IPS-NIHi11 (cell line): ENCODE measurements at regions not wholly inside any gene's neighbourhood (a gene's known extent, or its start where the extent isn't known, plus 50 kb on each side); places are given as distances from the start of the nearest gene placed in this dataset.

Source experiments
- DNase-seq: peaks from one replicate; pipeline ENCODE4 v3.0.0; 2012; ENCODE audit warnings: mixed read lengths, low spot score

- DNase-seq: no peak
These were observed 570.1 kb downstream of the CDK5RAP2 start for GRCh38 chr9:120009856-120010255.

GRCh38 chr9:120001536-120001935, 578.4 kb downstream of the CDK5RAP2 start:
- no peak for DNase-seq

GRCh38 chr9:119998614-119999013, 581.4 kb downstream of the CDK5RAP2 start:
- no peak for DNase-seq

GRCh38 chr9:119991797-119992196, 588.2 kb downstream of the CDK5RAP2 start:
- DNase-seq: no peak

GRCh38 chr9:119986713-119987112, 593.3 kb downstream of the CDK5RAP2 start:
- DNase-seq: no peak

- no peak for DNase-seq
These were observed 593.8 kb downstream of the CDK5RAP2 start for GRCh38 chr9:119986205-119986604.

GRCh38 chr9:119974026-119974425, 604.8 kb upstream of the BRINP1 start:
- DNase-seq: no peak

GRCh38 chr9:119968836-119969707, 599.8 kb upstream of the BRINP1 start:
- DNase-seq: peak; percentile 85

GRCh38 chr9:119967867-119968535, 598.8 kb upstream of the BRINP1 start:
- DNase-seq: no peak

GRCh38 chr9:119963798-119964372, 594.6 kb upstream of the BRINP1 start:
- DNase-seq: peak; percentile 80

- peak; percentile 66 for DNase-seq
These were observed 594.1 kb upstream of the BRINP1 start for GRCh38 chr9:119963258-119963797.

GRCh38 chr9:119961774-119962424, 592.7 kb upstream of the BRINP1 start:
- DNase-seq: peak; percentile 72

- no peak for DNase-seq
These were observed 590.8 kb upstream of the BRINP1 start for GRCh38 chr9:119959846-119960545.

GRCh38 chr9:119956111-119956510, 586.9 kb upstream of the BRINP1 start:
- DNase-seq: no peak

GRCh38 chr9:119955276-119955675, 586.0 kb upstream of the BRINP1 start:
- DNase-seq: no peak

GRCh38 chr9:119951591-119951990, 582.4 kb upstream of the BRINP1 start:
- DNase-seq: no peak

GRCh38 chr9:119951090-119951489, 581.9 kb upstream of the BRINP1 start:
- no peak for DNase-seq

GRCh38 chr9:119945686-119946085, 576.5 kb upstream of the BRINP1 start:
- DNase-seq: no peak

GRCh38 chr9:119941091-119941490, 571.9 kb upstream of the BRINP1 start:
- DNase-seq: no peak

GRCh38 chr9:119938871-119939270, 569.6 kb upstream of the BRINP1 start:
- DNase-seq: no peak

GRCh38 chr9:119934497-119934896, 565.3 kb upstream of the BRINP1 start:
- no peak for DNase-seq

- no peak for DNase-seq
These were observed 564.0 kb upstream of the BRINP1 start for GRCh38 chr9:119933191-119933590.
